NCI-H2227 treated with DMSO at 0.1 percent for 48 hours (cell line): ENCODE measurements at regions not wholly inside any gene's neighbourhood (a gene's known extent, or its start where the extent isn't known, plus 50 kb on each side); places are given as distances from the start of the nearest gene placed in this dataset.
A peak's percentile ranks its signal among the peaks of the same experiment; 100 is the strongest.
"Not testable (repeated sequence)": the region's sequence is repeated elsewhere in the genome, so short reads cannot be mapped to it uniquely, and the experiment has no call there.

Experiments
- DNase-seq: peaks from one replicate; lab custom pipeline; 2025; lab: John Stamatoyannopoulos, UW

- DNase-seq, result no peak
Observed at GRCh38 chr16:85239239-85239638, 127.0 kb upstream of the CIBAR2 start.

DNA sequence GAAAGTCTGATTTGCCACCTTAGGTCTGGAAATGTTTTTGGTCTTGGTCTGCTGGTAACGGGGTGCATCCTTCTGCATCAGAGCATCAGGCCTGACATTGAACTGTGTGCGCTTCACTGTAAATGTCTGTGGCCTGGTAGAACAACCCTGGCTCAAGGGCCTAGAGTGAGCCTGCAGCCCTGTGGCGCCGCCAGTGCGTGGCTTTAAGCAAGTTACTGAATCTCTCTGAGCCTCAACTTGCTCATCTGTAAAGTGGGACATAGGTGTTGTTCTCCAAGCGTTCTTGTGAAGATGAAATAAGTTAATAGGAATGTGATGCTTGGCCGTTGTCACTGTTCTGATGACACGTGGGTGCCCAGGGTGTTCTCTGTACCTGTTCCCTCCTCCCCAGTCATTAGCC is 127.6 kb upstream of the CIBAR2 start:
- no peak for DNase-seq

GRCh38 chr16:85240982-85241924 is 129.0 kb upstream of the CIBAR2 start:
- DNase-seq, result no peak

GRCh38 chr16:85242140-85242539 is 129.9 kb upstream of the CIBAR2 start:
- DNase-seq, result no peak

- no peak for DNase-seq
Observed at GRCh38 chr16:85243308-85243707, 131.0 kb upstream of the CIBAR2 start.

DNA sequence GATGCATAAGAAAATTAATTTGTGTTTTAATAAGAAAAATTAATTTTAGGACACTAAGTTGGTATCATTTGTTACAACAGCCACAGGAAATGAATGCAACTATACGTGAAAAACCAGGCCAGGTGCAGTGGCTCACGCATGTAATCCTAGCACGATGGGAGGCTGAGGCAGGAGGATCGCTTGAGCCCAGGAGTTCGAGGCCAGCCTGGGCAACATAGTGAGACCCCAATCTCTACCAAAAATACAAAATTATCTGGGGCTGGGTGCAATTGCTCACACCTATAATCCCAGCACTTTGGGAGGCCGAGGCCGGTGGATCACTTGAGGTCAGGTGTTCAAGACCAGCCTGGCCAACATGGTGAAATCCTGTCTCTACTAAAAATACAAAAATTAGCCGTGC is 132.2 kb upstream of the CIBAR2 start:
- not testable (repeated sequence) for DNase-seq

GRCh38 chr16:85245307-85246172 is 133.3 kb upstream of the CIBAR2 start:
- peak; percentile 72 for DNase-seq

DNA sequence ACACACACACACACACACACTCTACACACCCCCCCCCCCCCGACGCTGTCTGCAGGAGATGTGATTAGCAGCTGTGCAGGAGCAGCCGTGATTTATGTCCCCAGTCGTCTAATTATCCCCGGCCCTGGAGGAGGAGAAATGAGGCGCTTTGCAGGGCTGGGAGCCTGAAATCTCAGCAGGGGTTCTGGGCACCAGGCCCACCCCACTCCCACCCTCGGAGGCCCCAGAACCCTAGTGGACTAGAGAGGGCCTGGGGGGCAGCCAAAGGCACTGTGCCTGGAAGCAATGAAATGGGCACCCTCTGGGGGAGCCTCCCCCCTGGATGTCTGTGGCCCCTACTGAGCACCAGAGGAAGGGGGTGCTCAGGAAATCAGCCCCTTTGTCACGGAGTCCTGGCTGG is 134.2 kb upstream of the CIBAR2 start:
- peak; percentile 33 for DNase-seq

DNA sequence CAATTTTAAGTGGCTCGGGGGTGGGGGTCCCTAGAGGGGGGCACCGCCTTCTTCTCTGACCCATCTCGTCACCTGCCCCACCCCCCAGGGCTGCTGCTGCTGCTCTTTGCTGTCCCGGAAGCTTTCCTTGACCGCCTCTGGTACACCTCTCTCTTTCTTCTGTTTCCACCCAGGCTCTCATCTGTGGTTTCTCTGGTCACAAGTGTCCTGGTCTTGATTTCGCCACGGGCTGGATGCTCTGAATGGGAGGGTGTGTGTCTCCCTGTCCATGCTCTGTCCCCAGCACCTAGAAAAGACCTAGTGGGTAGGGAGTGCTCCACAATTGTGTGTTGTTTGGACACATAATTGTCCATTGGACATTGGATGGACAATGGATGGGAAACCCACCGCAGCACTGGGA is 134.7 kb upstream of the CIBAR2 start:
- no peak for DNase-seq

DNA sequence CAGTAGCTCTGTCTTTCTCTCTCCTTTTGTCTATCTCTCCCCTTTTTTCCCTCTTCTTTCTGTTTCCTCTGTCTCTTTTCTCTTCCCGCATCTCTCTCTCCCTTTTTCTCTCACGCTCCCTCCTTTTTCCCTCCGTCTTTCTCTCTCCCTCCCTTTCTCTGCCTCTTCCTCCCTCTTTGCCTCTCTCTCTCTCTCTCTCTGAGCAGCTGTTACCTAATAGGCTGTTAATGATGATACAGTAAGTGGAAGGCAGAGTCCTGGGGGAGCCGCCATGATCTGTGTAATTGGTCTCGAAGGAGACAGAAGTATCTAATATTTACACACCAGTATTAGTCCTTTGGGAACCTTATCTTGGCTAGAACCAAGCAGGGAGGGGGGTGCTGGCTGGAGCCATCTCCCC is 136.1 kb upstream of the CIBAR2 start:
- DNase-seq, result no peak

- no peak for DNase-seq
Observed at GRCh38 chr16:85248857-85249256, 136.6 kb upstream of the CIBAR2 start.

GRCh38 chr16:85249418-85250146 is 137.3 kb upstream of the CIBAR2 start:
- DNase-seq, result no peak

- DNase-seq, result no peak
Observed at GRCh38 chr16:85250147-85250463, 137.8 kb upstream of the CIBAR2 start.

DNA sequence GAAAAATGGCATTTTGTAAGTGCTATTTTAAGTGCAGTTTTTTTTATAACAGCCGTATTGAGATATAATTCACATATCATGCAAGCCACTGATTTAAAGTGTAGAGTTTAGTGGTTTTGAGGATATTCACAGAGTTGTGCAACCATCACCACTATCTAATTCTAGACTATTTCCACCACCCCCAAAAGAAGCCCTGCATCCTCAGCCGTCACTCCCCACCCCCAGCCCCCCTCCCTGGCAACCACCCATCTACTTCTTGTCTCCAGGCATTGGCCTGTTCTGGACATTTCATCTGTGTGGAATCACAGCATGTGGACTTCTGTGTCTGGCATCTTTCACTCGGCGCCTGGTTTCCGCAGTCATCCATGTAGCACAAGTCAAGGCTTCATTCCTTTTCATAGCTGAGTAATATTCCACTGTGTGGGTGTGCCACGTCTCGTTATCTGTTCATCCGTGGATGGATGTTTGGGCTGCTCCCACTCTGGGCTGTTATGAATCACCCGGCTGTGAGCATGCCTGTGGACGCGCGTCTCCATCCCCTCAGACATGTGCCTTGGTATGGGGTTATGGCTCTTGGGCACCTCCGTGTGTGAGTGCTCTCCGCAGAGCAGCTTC is 138.4 kb upstream of the CIBAR2 start:
- DNase-seq, result no peak

- DNase-seq, result no peak
Observed at GRCh38 chr16:85251225-85251760, 139.0 kb upstream of the CIBAR2 start.

DNA sequence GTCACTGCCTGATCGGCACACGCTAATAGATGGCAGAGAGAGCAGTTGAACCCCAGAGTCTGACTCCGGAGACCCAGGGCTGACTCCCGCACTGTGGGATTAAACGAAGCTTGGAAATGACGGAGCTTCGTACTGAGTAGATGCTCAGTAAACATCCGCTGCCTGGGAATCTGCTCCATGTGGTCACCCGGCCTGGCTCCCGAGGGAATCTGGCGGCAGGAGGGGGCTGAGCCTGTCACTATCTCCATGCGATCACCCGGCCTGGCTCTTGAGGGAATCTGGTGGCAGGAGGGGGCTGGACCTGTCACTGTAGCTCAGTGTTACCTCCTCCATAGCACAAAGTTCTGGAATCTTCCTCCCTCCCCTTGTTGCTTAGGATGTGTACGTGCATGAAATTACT is 139.7 kb upstream of the CIBAR2 start:
- DNase-seq, result no peak

DNA sequence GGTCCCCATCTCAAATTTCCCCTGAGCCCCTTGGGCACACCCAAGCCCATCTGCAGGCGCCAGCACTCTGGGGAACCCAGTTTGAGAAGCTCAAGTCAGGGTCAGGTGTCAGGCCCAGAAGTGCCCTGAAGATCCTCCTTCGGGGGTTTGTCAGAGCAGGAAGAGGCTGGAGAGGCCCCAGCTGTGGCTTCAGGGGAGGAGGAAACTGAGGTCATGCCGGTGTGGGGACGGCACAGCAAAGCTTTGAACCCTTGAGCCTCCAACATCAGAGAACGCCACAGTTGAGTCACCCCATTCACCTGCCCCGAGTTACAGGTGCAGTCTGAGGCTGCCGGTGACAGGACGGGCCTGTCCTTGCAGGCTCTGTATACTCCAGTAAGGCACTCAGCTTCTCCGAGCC is 140.2 kb upstream of the CIBAR2 start:
- no peak for DNase-seq

DNA sequence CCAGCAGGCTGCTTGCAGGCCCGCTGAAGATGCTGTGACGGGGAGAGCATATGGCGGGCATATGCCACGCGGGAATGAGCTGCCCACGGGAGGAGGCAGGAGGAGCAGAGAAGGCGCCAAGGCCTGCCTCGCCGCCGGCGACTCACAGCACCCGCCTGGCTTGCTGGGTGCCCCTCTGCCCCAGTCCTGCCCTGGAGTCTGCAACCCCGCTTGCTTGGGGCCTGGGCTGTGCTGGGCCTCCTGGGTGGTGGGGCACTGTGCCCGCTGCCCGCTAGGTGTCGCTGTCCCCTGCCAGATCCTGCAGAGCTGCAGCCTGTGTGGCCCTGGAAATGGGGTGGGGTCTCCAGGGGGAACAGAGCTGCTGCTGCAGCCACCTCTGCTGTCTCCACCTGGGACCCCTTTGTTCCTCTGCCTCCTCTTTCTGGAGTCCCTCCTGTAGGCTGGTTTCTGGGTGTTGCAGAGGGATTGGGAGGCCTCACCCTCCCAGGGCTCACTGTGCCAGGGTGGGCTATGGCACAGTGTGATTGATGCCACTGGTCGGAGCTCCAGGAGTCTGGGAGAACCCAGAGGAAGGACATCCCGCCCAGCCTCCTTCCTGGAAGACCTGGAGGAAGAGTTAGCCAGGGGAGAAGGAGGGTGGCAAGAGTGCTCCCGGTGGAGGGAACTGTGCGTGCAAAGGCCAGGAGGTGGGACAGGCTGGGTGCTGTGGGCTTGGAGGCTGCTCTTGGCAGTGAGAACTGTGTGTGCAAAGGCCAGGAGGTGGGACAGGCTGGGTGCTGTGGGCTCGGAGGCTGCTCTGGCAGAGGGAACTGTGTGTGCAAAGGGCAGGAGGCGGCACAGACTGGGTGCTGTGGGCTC is 141.0 kb upstream of the CIBAR2 start:
- DNase-seq, result peak; percentile 26

GRCh38 chr16:85254051-85254450 is 141.8 kb upstream of the CIBAR2 start:
- no peak for DNase-seq

- no peak for DNase-seq
Observed at GRCh38 chr16:85254921-85255320, 142.6 kb upstream of the CIBAR2 start.

DNA sequence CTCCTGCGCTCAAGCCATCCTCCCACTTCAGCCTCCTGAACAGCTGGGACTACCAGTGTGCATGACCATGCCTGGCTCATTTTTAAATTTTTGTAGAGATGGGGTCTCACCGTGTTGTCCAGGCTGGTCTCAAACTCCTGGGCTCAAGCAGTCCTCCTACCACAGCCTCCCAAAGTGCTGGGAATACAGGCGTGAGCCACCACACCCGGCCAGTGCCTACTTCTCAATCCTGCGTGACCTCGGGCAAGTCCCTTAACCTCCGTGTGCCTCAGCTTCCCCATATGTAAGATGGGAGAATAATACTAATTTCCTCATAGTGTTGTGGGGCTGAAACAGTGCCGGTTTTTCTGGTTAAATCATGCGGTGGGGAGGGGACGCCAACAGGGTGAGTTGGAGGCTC is 143.5 kb upstream of the CIBAR2 start:
- no peak for DNase-seq
